DND-41 (cell line): ENCODE measurements at regions not wholly inside any gene's neighbourhood (a gene's known extent, or its start where the extent isn't known, plus 50 kb on each side); places are given as distances from the start of the nearest gene placed in this dataset.

Experiments used
- ATAC-seq: fragments of 200-7000 bp; cut with Tn5 transposase; 3 replicates; pipeline ENCODE4 v1.9.1; 2021; ENCODE audit warnings: low read depth; ENCODE audit not compliant: insufficient read depth
- DNase-seq: peaks from one replicate; pipeline ENCODE4 v3.0.0-alpha.2; 2020
- H2AFZ ChIP-seq: 2 replicates; pipeline ENCODE4 v1.6.0; 2012; ENCODE audit warnings: low read depth, low read length
- H3K27ac ChIP-seq: 2 replicates; pipeline ENCODE4 v1.5.1; 2012; ENCODE audit warnings: low read length, inconsistent platforms
- H3K27me3 ChIP-seq: fragments of 200-600 bp; sonication (generic); 2 replicates; pipeline ENCODE4 v1.6.0; 2012; ENCODE audit warnings: low read length, mild to moderate bottlenecking, inconsistent platforms; ENCODE audit not compliant: insufficient read depth, poor library complexity
- H3K36me3 ChIP-seq: 2 replicates; pipeline ENCODE4 v1.5.1; 2012; ENCODE audit warnings: low read length, inconsistent platforms; ENCODE audit not compliant: insufficient read depth
- H3K4me1 ChIP-seq: 2 replicates; pipeline ENCODE4 v1.5.1; 2012; ENCODE audit warnings: mild to moderate bottlenecking, low read length; ENCODE audit not compliant: insufficient read depth
- H3K4me2 ChIP-seq: 2 replicates; pipeline ENCODE4 v1.6.0; 2012; ENCODE audit warnings: mild to moderate bottlenecking, moderate library complexity, low read length, inconsistent platforms; ENCODE audit not compliant: insufficient read depth
- H3K4me3 ChIP-seq, 2 experiments: fragments of 200-600 bp in 1 of 2; shearing (Covaris generic) in 1 of 2; 2 replicates each; pipeline ENCODE4 v1.5.1; 2012 to 2016; ENCODE audit warnings: inconsistent platforms in 2 of 2, low read length in 2 of 2, mild to moderate bottlenecking in 2 of 2, low read depth in 1 of 2, moderate library complexity in 1 of 2
- H3K79me2 ChIP-seq: 2 replicates; pipeline ENCODE4 v1.6.0; 2012; ENCODE audit warnings: low read length, inconsistent platforms; ENCODE audit not compliant: insufficient read depth
- H3K9ac ChIP-seq: 2 replicates; pipeline ENCODE4 v1.6.0; 2012; ENCODE audit warnings: low read depth, mild to moderate bottlenecking, inconsistent platforms, low read length, moderate library complexity
- H3K9me3 ChIP-seq: 2 replicates; pipeline ENCODE4 v1.5.1; 2012; ENCODE audit warnings: low read length, moderate library complexity, mild to moderate bottlenecking, inconsistent platforms; ENCODE audit not compliant: insufficient read depth, severe bottlenecking
- H4K20me1 ChIP-seq: 2 replicates; pipeline ENCODE4 v1.6.0; 2012; ENCODE audit warnings: low read length; ENCODE audit not compliant: insufficient read depth
- CTCF ChIP-seq: IDR thresholded peaks from 2 replicates; pipeline ENCODE4 v1.5.1; 2012; ENCODE audit warnings: borderline replicate concordance, low read length, moderate library complexity, mild to moderate bottlenecking; ENCODE audit not compliant: poor library complexity, severe bottlenecking; ENCODE audit errors: extremely low read depth
- EZH2 ChIP-seq: IDR thresholded peaks from 3 replicates; pipeline ENCODE4 v1.6.1; 2012; ENCODE audit warnings: borderline replicate concordance, low read depth, mild to moderate bottlenecking, moderate library complexity, low read length, inconsistent platforms; ENCODE audit not compliant: severe bottlenecking

GRCh38 chr14:98908050-98908449 is 363.9 kb downstream of the BCL11B start:
- no peaks in the 10 kb centered on the region for H4K20me1 ChIP-seq
- no peaks in the 10 kb centered on the region for H3K36me3 ChIP-seq
- H3K9me3 ChIP-seq = no peaks in the 10 kb centered on the region
- H3K4me1 ChIP-seq = peaks cover 13% of the 10 kb centered on the region
- no peak overlapping the region for H3K4me3 ChIP-seq
- no peak overlapping the region for H3K9ac ChIP-seq
- H3K27ac ChIP-seq = no peak overlapping the region
- H2AFZ ChIP-seq = no peak overlapping the region
- H3K27me3 ChIP-seq = no peaks in the 10 kb centered on the region
- ATAC-seq (no peak), DNase-seq (no peak)
- H3K79me2 ChIP-seq = no peaks in the 10 kb centered on the region
- no peak for TF ChIP-seq CTCF
- no peak for TF ChIP-seq EZH2
- no peak overlapping the region for H3K4me2 ChIP-seq

- DNase-seq (peak; percentile 33), ATAC-seq (peak; percentile 67)
- TF ChIP-seq EZH2 (no peak), CTCF (no peak)
- no peaks in the 10 kb centered on the region for H4K20me1 ChIP-seq
- H3K4me1 ChIP-seq = peaks cover 12% of the 10 kb centered on the region
- H3K27me3 ChIP-seq = no peaks in the 10 kb centered on the region
- no peak overlapping the region for H3K4me2 ChIP-seq
- H3K9ac ChIP-seq = no peak overlapping the region
- H3K9me3 ChIP-seq = no peaks in the 10 kb centered on the region
- H3K79me2 ChIP-seq = no peaks in the 10 kb centered on the region
- no peak overlapping the region for H2AFZ ChIP-seq
- no peak overlapping the region for H3K27ac ChIP-seq
- no peak overlapping the region for H3K4me3 ChIP-seq
- H3K36me3 ChIP-seq = no peaks in the 10 kb centered on the region
Measured at GRCh38 chr14:98909251-98909944, 362.6 kb downstream of the BCL11B start.

- no peak overlapping the region for H3K4me2 ChIP-seq
- H3K27ac ChIP-seq = no peak overlapping the region
- TF ChIP-seq EZH2 (no peak), CTCF (no peak)
- H3K79me2 ChIP-seq = no peaks in the 10 kb centered on the region
- H4K20me1 ChIP-seq = no peaks in the 10 kb centered on the region
- no peaks in the 10 kb centered on the region for H3K27me3 ChIP-seq
- H2AFZ ChIP-seq = no peak overlapping the region
- H3K4me1 ChIP-seq = peaks cover 12% of the 10 kb centered on the region
- no peak overlapping the region for H3K4me3 ChIP-seq
- H3K9ac ChIP-seq = no peak overlapping the region
- H3K36me3 ChIP-seq = no peaks in the 10 kb centered on the region
- H3K9me3 ChIP-seq = no peaks in the 10 kb centered on the region
- no peak for ATAC-seq
- DNase-seq = no peak
Measured at GRCh38 chr14:98910061-98910460, 361.9 kb downstream of the BCL11B start.
